CD14-positive monocyte (primary cell): ENCODE measurements at regions not wholly inside any gene's neighbourhood (a gene's known extent, or its start where the extent isn't known, plus 50 kb on each side); places are given as distances from the start of the nearest gene placed in this dataset.

Source experiments
- DNase-seq, 3 donors: peaks; one replicate each; pipeline ENCODE4 v3.0.0-alpha.2; 2011 to 2022
- H2AFZ ChIP-seq: 2 replicates; pipeline ENCODE4 v1.6.0; 2012; ENCODE audit warnings: mild to moderate bottlenecking, low read depth, low read length, inconsistent platforms; ENCODE audit not compliant: insufficient read depth, poor library complexity, severe bottlenecking
- H3K27ac ChIP-seq, 2 donors: 1 replicate in 1 of 2; 2 replicates in 1 of 2; pipeline ENCODE4 v1.5.1; 2012 to 2013; ENCODE audit warnings: low read length in 2 of 2, control low read depth in 1 of 2, inconsistent platforms in 1 of 2, low read depth in 1 of 2, mild to moderate bottlenecking in 1 of 2
- H3K27me3 ChIP-seq, 2 donors: one replicate each; pipeline versions ENCODE4 v1.6.0 to v1.6.1; 2011 to 2013; ENCODE audit warnings: low read length in 2 of 2; ENCODE audit not compliant: control insufficient read depth in 2 of 2, insufficient read depth in 2 of 2
- H3K36me3 ChIP-seq, 2 donors: replicated peaks in 1 of 2; 1 replicate in 1 of 2; 2 replicates in 1 of 2; pipeline versions ENCODE4 v1.5.1 to v1.6.1; 2012 to 2013; ENCODE audit warnings: low read length in 2 of 2, control low read depth in 1 of 2, inconsistent platforms in 1 of 2, mild to moderate bottlenecking in 1 of 2; ENCODE audit not compliant: insufficient read depth in 2 of 2, control insufficient read depth in 1 of 2
- H3K4me1 ChIP-seq, 2 donors: 1 replicate in 1 of 2; 2 replicates in 1 of 2; pipeline versions ENCODE4 v1.5.1 to v1.6.1; 2012 to 2013; ENCODE audit warnings: low read length in 2 of 2, control low read depth in 1 of 2, inconsistent platforms in 1 of 2, mild to moderate bottlenecking in 1 of 2, moderate library complexity in 1 of 2; ENCODE audit not compliant: insufficient read depth in 2 of 2, control insufficient read depth in 1 of 2
- H3K4me2 ChIP-seq: replicated peaks from 2 replicates; pipeline ENCODE3; 2012; ENCODE audit warnings: low read length, moderate library complexity, mild to moderate bottlenecking; ENCODE audit not compliant: poor library complexity, severe bottlenecking; ENCODE audit errors: extremely low read depth
- H3K4me3 ChIP-seq, 3 experiments: fragments of 200-600 bp in 1 of 3; sonication (generic) in 1 of 3; replicated peaks in 1 of 3; 1 replicate in 2 of 3; 2 replicates in 1 of 3; pipeline ENCODE4 v1.5.1; 2011 to 2013; ENCODE audit warnings: low read length in 3 of 3, mild to moderate bottlenecking in 3 of 3, control low read depth in 2 of 3, low read depth in 2 of 3, inconsistent platforms in 1 of 3, moderate library complexity in 1 of 3
- H3K79me2 ChIP-seq: 2 replicates; pipeline ENCODE4 v1.6.0; 2012; ENCODE audit warnings: mild to moderate bottlenecking, control low read depth, inconsistent platforms, low read length, moderate library complexity; ENCODE audit not compliant: insufficient read depth
- H3K9ac ChIP-seq: 2 replicates; pipeline ENCODE4 v1.6.0; 2017; ENCODE audit warnings: low read length, mild to moderate bottlenecking; ENCODE audit not compliant: insufficient read depth, poor library complexity, severe bottlenecking
- H3K9me3 ChIP-seq, 2 donors: replicated peaks in 1 of 2; 1 replicate in 1 of 2; 2 replicates in 1 of 2; pipeline versions ENCODE4 v1.5.1 to v1.6.1; 2012 to 2013; ENCODE audit warnings: low read length in 2 of 2, control low read depth in 1 of 2; ENCODE audit not compliant: control insufficient read depth in 1 of 2, insufficient read depth in 1 of 2
- H4K20me1 ChIP-seq: 2 replicates; pipeline ENCODE4 v1.6.0; 2012; ENCODE audit warnings: mild to moderate bottlenecking, low read length, control low read depth, moderate library complexity; ENCODE audit not compliant: insufficient read depth
- H3K27ac Mint-ChIP-seq, 7 donors: one replicate each; pipeline ENCODE4 v1.8.0; 2020; ENCODE audit warnings: mild to moderate bottlenecking in 7 of 7, mixed read lengths in 7 of 7, moderate library complexity in 6 of 7, inconsistent platforms in 2 of 7
- H3K27me3 Mint-ChIP-seq, 3 donors: one replicate each; pipeline ENCODE4 v1.8.0; 2021 to 2022; ENCODE audit warnings: low read depth in 3 of 3, mild to moderate bottlenecking in 3 of 3, mixed read lengths in 3 of 3, moderate library complexity in 3 of 3, inconsistent platforms in 1 of 3
- H3K36me3 Mint-ChIP-seq, 2 donors: one replicate each; pipeline ENCODE4 v1.8.0; 2020; ENCODE audit warnings: mixed read lengths in 2 of 2, inconsistent platforms in 1 of 2, mild to moderate bottlenecking in 1 of 2
- H3K4me1 Mint-ChIP-seq: one replicate; pipeline ENCODE4 v1.8.0; 2020; ENCODE audit warnings: mild to moderate bottlenecking, mixed read lengths
- H3K4me3 Mint-ChIP-seq, 2 donors: one replicate each; pipeline ENCODE4 v1.8.0; 2020; ENCODE audit warnings: mild to moderate bottlenecking in 2 of 2, mixed read lengths in 2 of 2, moderate library complexity in 1 of 2
- H3K9me3 Mint-ChIP-seq, 7 donors: one replicate each; pipeline ENCODE4 v1.8.0; 2020 to 2022; ENCODE audit warnings: mixed read lengths in 7 of 7, mild to moderate bottlenecking in 6 of 7, moderate library complexity in 6 of 7, inconsistent platforms in 2 of 7
- WGBS: methylation state at CpG from one replicate; pipeline ENCODE4 v1.1.5; 2013; ENCODE audit warnings: missing lambda C conversion rate; ENCODE audit not compliant: insufficient coverage; 5-methylcytosine and 5-hydroxymethylcytosine counted together
- intact Hi-C, 2 donors: fragments of 100-400 bp; cut with micrococcal nuclease; formaldehyde crosslinking; loops; one replicate each; pipeline versions ENCODE4 v1.15.0 to v1.15.1; 2023
- TF ChIP-seq, protein P1 (sequence below): fragments of 200-600 bp; IDR thresholded peaks from one replicate; pipeline ENCODE4 v1.8.0; 2022; ENCODE audit warnings: antibody characterized with exemption, mild to moderate bottlenecking

DNA sequence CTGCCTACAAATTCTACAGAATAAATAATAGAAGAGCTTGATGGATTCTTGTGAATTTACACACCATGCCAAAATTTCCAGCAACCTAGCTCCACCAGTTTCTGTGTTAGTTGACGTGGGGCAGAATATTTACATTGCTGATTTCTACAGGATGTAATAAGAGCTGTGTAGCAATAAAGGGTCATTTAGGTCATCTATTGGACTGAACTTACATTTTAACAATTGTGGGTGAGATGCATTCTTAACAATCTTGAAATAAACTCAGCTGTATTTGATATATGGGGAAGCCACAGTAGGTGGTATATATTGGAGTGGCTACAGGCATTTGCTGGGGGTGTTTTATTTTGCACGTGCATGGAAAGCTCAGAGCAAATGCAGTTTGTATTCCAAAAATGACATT lies 655.3 kb downstream of the IQCM start:
- Histone ChIP-seq H3K27ac (no peak overlapping the region), H3K9me3 (no peaks in the 10 kb centered on the region), H3K9ac (no peak overlapping the region), H3K36me3 (no peaks in the 10 kb centered on the region), H3K4me3 (no peak overlapping the region), H4K20me1 (no peaks in the 10 kb centered on the region), H3K4me1 (no peaks in the 10 kb centered on the region), H3K79me2 (no peaks in the 10 kb centered on the region), H3K27me3 (no peaks in the 10 kb centered on the region), H2AFZ (no peak overlapping the region), H3K4me2 (no peak overlapping the region)
- H3K4me3 Mint-ChIP-seq: no peak overlapping the region
- DNase-seq: no peak
- H3K27ac Mint-ChIP-seq: no peak overlapping the region
- H3K4me1 Mint-ChIP-seq: no peaks in the 10 kb centered on the region
- H3K27me3 Mint-ChIP-seq: peaks cover 0 to 4% (median 1%) of the 10 kb centered on the region in 3 donors
- WGBS: no CpG with 5 or more reads among the region's 2 CpGs
- TF ChIP-seq, protein P1, sequence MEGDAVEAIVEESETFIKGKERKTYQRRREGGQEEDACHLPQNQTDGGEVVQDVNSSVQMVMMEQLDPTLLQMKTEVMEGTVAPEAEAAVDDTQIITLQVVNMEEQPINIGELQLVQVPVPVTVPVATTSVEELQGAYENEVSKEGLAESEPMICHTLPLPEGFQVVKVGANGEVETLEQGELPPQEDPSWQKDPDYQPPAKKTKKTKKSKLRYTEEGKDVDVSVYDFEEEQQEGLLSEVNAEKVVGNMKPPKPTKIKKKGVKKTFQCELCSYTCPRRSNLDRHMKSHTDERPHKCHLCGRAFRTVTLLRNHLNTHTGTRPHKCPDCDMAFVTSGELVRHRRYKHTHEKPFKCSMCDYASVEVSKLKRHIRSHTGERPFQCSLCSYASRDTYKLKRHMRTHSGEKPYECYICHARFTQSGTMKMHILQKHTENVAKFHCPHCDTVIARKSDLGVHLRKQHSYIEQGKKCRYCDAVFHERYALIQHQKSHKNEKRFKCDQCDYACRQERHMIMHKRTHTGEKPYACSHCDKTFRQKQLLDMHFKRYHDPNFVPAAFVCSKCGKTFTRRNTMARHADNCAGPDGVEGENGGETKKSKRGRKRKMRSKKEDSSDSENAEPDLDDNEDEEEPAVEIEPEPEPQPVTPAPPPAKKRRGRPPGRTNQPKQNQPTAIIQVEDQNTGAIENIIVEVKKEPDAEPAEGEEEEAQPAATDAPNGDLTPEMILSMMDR: no peak
- H3K9me3 Mint-ChIP-seq: peaks cover 0 to 11% (median 0%) of the 10 kb centered on the region in 7 donors
- intact Hi-C loops: no loop called here
- no peaks in the 10 kb centered on the region for H3K36me3 Mint-ChIP-seq

DNA sequence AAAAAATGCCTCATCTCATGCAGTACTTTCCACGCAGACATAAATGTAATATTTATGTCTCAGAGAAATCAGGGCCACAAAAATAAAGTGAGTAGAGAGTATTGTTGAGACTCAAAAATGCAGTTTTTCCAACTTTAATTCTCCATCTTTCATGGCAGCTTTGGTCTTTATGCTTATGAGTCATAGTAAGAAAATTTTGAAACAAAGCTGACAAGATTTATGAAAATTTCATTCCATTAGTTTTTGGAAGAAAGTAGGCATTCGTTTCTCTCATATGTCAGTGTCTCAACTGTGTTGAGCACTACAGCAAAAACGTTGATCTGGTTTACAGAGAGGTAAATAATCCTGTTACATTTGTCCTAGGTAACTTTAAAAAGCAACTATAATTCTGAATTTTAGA lies 656.8 kb downstream of the IQCM start:
- Mint-ChIP-seq H3K4me1 (no peaks in the 10 kb centered on the region), H3K27ac (no peak overlapping the region), H3K9me3 (peaks cover 0 to 19% (median 0%) of the 10 kb centered on the region in 7 donors), H3K36me3 (no peaks in the 10 kb centered on the region), H3K4me3 (no peak overlapping the region), H3K27me3 (peaks cover 0 to 4% (median 0%) of the 10 kb centered on the region in 3 donors)
- TF ChIP-seq, protein P1: no peak
- Histone ChIP-seq H4K20me1 (no peaks in the 10 kb centered on the region), H3K36me3 (no peaks in the 10 kb centered on the region), H3K27me3 (no peaks in the 10 kb centered on the region), H3K79me2 (no peaks in the 10 kb centered on the region), H2AFZ (no peak overlapping the region), H3K27ac (no peak overlapping the region), H3K4me2 (no peak overlapping the region), H3K9me3 (peaks cover 0 to 6% of the 10 kb centered on the region in 2 donors), H3K4me3 (no peak overlapping the region), H3K4me1 (no peaks in the 10 kb centered on the region), H3K9ac (no peak overlapping the region)
- no peak for DNase-seq
- intact Hi-C loops: no loop called here
- WGBS: no CpG with 5 or more reads among the region's 3 CpGs
